Peyer's patch (tissue), 4 donors: ENCODE measurements at regions not wholly inside any gene's neighbourhood (a gene's known extent, or its start where the extent isn't known, plus 50 kb on each side); places are given as distances from the start of the nearest gene placed in this dataset.

Source experiments
- DNase-seq, 3 donors: peaks; one replicate each; pipeline ENCODE4 v3.0.0-alpha.2; 2017 to 2019
- H3K27ac ChIP-seq, 4 donors: fragments of 200-600 bp; sonication (generic); one replicate each; pipeline ENCODE4 v1.5.1; 2016 to 2019
- H3K27me3 ChIP-seq, 2 donors: fragments of 200-600 bp; sonication (generic); one replicate each; pipeline ENCODE4 v1.5.1; 2019
- H3K36me3 ChIP-seq, 3 donors: fragments of 200-600 bp; sonication (generic); one replicate each; pipeline ENCODE4 v1.5.1; 2016 to 2019
- H3K4me1 ChIP-seq, 4 donors: fragments of 200-600 bp; sonication (generic); one replicate each; pipeline ENCODE4 v1.5.1; 2016 to 2019
- H3K4me3 ChIP-seq, 4 donors: fragments of 200-600 bp; sonication (generic); 1 replicate in 3 of 4; 2 replicates in 1 of 4; pipeline ENCODE4 v1.5.1; 2016 to 2019; ENCODE audit warnings: mild to moderate bottlenecking in 1 of 4
- H3K9me3 ChIP-seq, 4 donors: fragments of 200-600 bp; sonication (generic); one replicate each; pipeline ENCODE4 v1.5.1; 2016 to 2019; ENCODE audit warnings: mild to moderate bottlenecking in 1 of 4
- CTCF ChIP-seq, 6 experiments: fragments of 450-650 bp in 4 of 6; fragments of 200-600 bp in 2 of 6; sonication (generic) in 1 of 6; IDR thresholded peaks; one replicate each; pipeline ENCODE4 v1.5.1; 2017 to 2019; ENCODE audit warnings: antibody characterized with exemption in 6 of 6, mild to moderate bottlenecking in 3 of 6, moderate library complexity in 1 of 6
- POLR2A ChIP-seq, 2 donors: fragments of 450-650 bp; IDR thresholded peaks; one replicate each; pipeline ENCODE4 v1.5.1; 2017; ENCODE audit warnings: antibody characterized with exemption in 2 of 2, mild to moderate bottlenecking in 2 of 2, moderate library complexity in 2 of 2

- Histone ChIP-seq H3K4me1 (no peaks in the 10 kb centered on the region), H3K4me3 (no peak overlapping the region), H3K36me3 (no peaks in the 10 kb centered on the region), H3K9me3 (no peaks in the 10 kb centered on the region), H3K27me3 (no peaks in the 10 kb centered on the region), H3K27ac (no peak overlapping the region)
- no peak for TF ChIP-seq POLR2A (IDR thresholded peaks at IDR 0.05)
- no peak for TF ChIP-seq CTCF (IDR thresholded peaks at IDR 0.05)
- no peak for DNase-seq
These were observed 826.0 kb downstream of the SORCS1 start for GRCh38 chr10:106338486-106338885.

- no peak for DNase-seq
- Histone ChIP-seq H3K27ac (no peak overlapping the region), H3K9me3 (no peaks in the 10 kb centered on the region), H3K27me3 (no peaks in the 10 kb centered on the region), H3K36me3 (no peaks in the 10 kb centered on the region), H3K4me3 (no peak overlapping the region), H3K4me1 (no peaks in the 10 kb centered on the region)
- no peak for TF ChIP-seq POLR2A (IDR thresholded peaks at IDR 0.05)
- TF ChIP-seq CTCF (IDR thresholded peaks at IDR 0.05) = no peak
These were observed 827.6 kb downstream of the SORCS1 start for GRCh38 chr10:106336874-106337273.

DNA sequence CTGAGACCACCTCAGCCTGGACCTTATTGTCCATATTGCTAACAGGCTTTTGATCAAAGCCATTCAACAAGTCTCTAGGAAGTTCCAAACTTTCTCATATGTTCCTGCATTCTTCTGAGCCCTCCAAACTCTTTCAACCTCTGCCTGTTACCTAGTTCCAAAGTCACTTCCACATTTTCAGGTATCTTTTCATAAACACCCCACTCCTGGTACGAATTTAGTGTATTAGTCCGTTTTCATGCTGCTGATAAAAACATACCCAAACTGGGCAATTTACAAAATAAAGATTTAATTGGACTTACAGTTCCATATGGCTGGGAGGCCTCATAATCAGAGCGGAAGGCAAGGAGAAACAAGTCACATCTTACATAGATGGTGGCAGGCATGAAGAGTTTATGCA lies 836.8 kb downstream of the SORCS1 start:
- Histone ChIP-seq H3K36me3 (no peaks in the 10 kb centered on the region), H3K27me3 (no peaks in the 10 kb centered on the region), H3K4me3 (no peak overlapping the region), H3K27ac (no peak overlapping the region), H3K4me1 (no peaks in the 10 kb centered on the region), H3K9me3 (peaks cover 0 to 10% (median 3%) of the 10 kb centered on the region in 4 donors)
- no peak for DNase-seq
- TF ChIP-seq CTCF (IDR thresholded peaks at IDR 0.05) (no peak), POLR2A (IDR thresholded peaks at IDR 0.05) (no peak)

DNA sequence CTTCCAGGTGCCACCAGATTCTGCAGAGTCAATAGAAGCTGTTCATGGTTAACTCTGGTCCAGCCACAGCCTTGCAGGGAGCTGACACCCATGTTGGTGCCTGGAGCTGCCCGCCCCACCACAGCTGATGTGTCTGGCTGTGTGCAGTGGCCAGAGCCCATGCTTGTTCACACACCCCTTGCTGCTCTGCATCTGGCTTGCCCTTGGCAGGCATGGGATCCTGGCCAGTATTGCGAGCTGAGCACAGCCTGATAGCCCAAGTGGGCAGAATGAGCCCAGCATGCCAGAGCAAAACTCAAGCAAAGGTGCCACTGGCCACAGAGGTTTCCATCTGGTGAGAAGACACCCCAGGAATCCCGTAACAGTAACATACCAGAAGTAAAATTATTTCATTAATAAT lies 843.6 kb downstream of the SORCS1 start:
- Histone ChIP-seq H3K9me3 (no peaks in the 10 kb centered on the region), H3K27ac (no peak overlapping the region)
- no peak for DNase-seq

DNA sequence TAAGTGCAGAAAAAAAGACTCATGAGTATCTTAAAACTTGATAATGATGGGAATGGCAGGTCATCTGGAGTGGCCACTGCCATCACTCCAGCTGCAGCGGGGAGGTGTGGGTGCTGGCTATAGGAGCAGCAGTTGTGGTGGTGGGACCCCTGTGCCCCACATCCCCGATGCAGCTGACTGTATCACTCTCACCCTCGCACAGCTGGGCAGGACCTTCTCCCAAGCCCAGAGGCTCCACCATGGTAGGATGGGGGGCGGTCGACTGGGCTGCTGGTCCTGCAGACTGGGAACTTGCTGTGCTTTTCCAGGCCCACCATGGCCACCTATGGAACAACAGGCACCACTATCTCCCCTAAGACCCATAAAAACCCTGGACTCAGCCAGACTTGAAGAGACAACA lies 844.4 kb downstream of the SORCS1 start:
- H3K9me3 ChIP-seq = no peaks in the 10 kb centered on the region
- H3K27me3 ChIP-seq = no peaks in the 10 kb centered on the region
- no peaks in the 10 kb centered on the region for H3K36me3 ChIP-seq
- H3K27ac ChIP-seq = no peak overlapping the region
- TF ChIP-seq POLR2A (IDR thresholded peaks at IDR 0.05) = no peak
- TF ChIP-seq CTCF (IDR thresholded peaks at IDR 0.05) = no peak
- no peaks in the 10 kb centered on the region for H3K4me1 ChIP-seq
- no peak for DNase-seq
- no peak overlapping the region for H3K4me3 ChIP-seq

More for the DNA sequence above, 843.6 kb downstream of the SORCS1 start:
- Histone ChIP-seq H3K4me3 (no peak overlapping the region), H3K27me3 (no peaks in the 10 kb centered on the region), H3K36me3 (no peaks in the 10 kb centered on the region), H3K4me1 (no peaks in the 10 kb centered on the region)
- no peak for TF ChIP-seq POLR2A (IDR thresholded peaks at IDR 0.05)
- no peak for TF ChIP-seq CTCF (IDR thresholded peaks at IDR 0.05)

DNA sequence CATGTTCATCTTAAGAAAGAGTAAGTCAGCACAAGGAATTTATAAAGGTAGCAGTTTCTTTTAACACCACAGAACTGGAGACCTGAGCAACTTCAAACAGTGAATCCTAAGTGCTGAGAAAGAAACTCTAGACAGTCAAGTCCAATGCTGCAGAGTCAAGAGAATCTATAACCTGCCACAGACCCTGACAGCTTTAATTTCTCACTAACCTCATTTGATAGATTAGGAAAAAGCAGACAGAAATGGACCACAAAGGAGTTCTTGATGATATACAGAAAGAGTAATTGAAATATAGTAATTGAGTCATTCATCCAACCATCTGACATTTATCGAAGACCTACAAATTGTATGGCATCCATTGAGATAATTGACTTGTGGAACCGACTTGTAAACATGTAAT lies 847.0 kb downstream of the SORCS1 start:
- TF ChIP-seq POLR2A (IDR thresholded peaks at IDR 0.05) (no peak), CTCF (IDR thresholded peaks at IDR 0.05) (no peak)

More for the DNA sequence above, 847.0 kb downstream of the SORCS1 start:
- DNase-seq = no peak
- no peaks in the 10 kb centered on the region for H3K9me3 ChIP-seq
- no peaks in the 10 kb centered on the region for H3K27me3 ChIP-seq
- no peak overlapping the region for H3K4me3 ChIP-seq
- H3K27ac ChIP-seq = no peak overlapping the region
- no peaks in the 10 kb centered on the region for H3K4me1 ChIP-seq
- H3K36me3 ChIP-seq = no peaks in the 10 kb centered on the region
